Heart right ventricle (tissue), 16 donors: ENCODE measurements at regions not wholly inside any gene's neighbourhood (a gene's known extent, or its start where the extent isn't known, plus 50 kb on each side); places are given as distances from the start of the nearest gene placed in this dataset.
"Not testable (repeated sequence)": the region's sequence is repeated elsewhere in the genome, so short reads cannot be mapped to it uniquely, and the experiment has no call there.

Source experiments
- ATAC-seq, 8 donors: fragments of 200-7000 bp; cut with Tn5 transposase; one replicate each; pipeline ENCODE4 v1.9.1; 2020; ENCODE audit warnings: mild to moderate bottlenecking in 8 of 8, moderate library complexity in 8 of 8, moderate number of reproducible peaks in 1 of 8
- DNase-seq, 2 donors: peaks; one replicate each; pipeline ENCODE4 v3.0.0-alpha.2; 2020
- H3K27ac ChIP-seq, 10 donors: fragments of 200-600 bp; sonication (generic) in 2 of 10; one replicate each; pipeline versions ENCODE4 v1.5.0 to v1.8.0; 2020 to 2022; ENCODE audit warnings: mild to moderate bottlenecking in 3 of 10
- H3K27me3 ChIP-seq, 7 donors: fragments of 200-600 bp; one replicate each; pipeline ENCODE4 v1.8.0; 2021 to 2022; ENCODE audit warnings: mild to moderate bottlenecking in 2 of 7
- H3K36me3 ChIP-seq, 9 donors: fragments of 200-600 bp; sonication (generic) in 1 of 9; one replicate each; pipeline versions ENCODE4 v1.5.0 to v1.8.0; 2020 to 2022; ENCODE audit warnings: mild to moderate bottlenecking in 2 of 9
- H3K4me1 ChIP-seq, 9 donors: fragments of 200-600 bp; sonication (generic) in 1 of 9; one replicate each; pipeline versions ENCODE4 v1.5.0 to v1.8.0; 2020 to 2022; ENCODE audit warnings: mild to moderate bottlenecking in 4 of 9
- H3K4me3 ChIP-seq, 10 donors: fragments of 200-600 bp; sonication (generic) in 2 of 10; one replicate each; pipeline versions ENCODE4 v1.5.0 to v1.8.0; 2020 to 2022; ENCODE audit warnings: mild to moderate bottlenecking in 7 of 10, moderate library complexity in 2 of 10
- H3K9me3 ChIP-seq, 11 donors: fragments of 200-600 bp in 10 of 11; sonication (generic) in 2 of 11; one replicate each; pipeline versions ENCODE4 v1.5.0 to v1.8.0; 2013 to 2022; ENCODE audit warnings: mild to moderate bottlenecking in 2 of 11, control low read depth in 1 of 11, moderate library complexity in 1 of 11
- CTCF ChIP-seq, 9 donors: fragments of 200-600 bp; sonication (generic) in 2 of 9; IDR thresholded peaks; one replicate each; pipeline versions ENCODE4 v1.5.0 to v1.8.0; 2021 to 2022; ENCODE audit warnings: antibody characterized with exemption in 9 of 9, mild to moderate bottlenecking in 5 of 9, moderate library complexity in 1 of 9
- WGBS, 2 donors: extraction: QIAGEN DNeasy Blood & Tissue Kit; methylation state at CpG; one replicate each; pipeline ENCODE4 v1.1.7; 2013; ENCODE audit warnings: inconsistent platforms in 1 of 2; 5-methylcytosine and 5-hydroxymethylcytosine counted together
- intact Hi-C, 10 donors: fragments of 100-400 bp; cut with DNase I; formaldehyde crosslinking; loops; one replicate each; pipeline versions ENCODE4 v1.11.1 to v1.14.2; 2022
- donor health status: Arrhythmogenic right ventricular cardiomyopathy.
- donor health status: ischemic (EF 13 %, LVEDD 7.1; RV severe dilation, severe dysfunction).
- donor health status: healthy with polysubstance abuse.
- donor health status: DM: no; HTN: yes; CAD: no.
- donor health status: DM: no; HTN: no; CAD: no.
- donor health status: ischemic (EF 25% LVEDD 6.9; RV normal size, moderate dysfunction).
- donor health status: ischemic (EF 25% LVEDD 5.7; RV mildly dilated, moderate dysfunction).
- donor health status: healthy.
- donor health status: DM: yes; HTN: yes; CAD: no.
- donor health status: Ischemic cardiomyopathy.
- donor health status: ischemic (EF 35%, LVEDD 5.7; RV mildly dilated, moderate dysfunction).
- donor health status: nonischemic (EF 11% LVEDD 7.7; RV severe dilation, severe dysfunction).
- donor health status: DM: yes; HTN: yes; CAD: no.
- donor health status: PGD.
- donor health status: ischemic (EF 29% LVEDD 5.4; RV normal size, mild dysfunction).
- donor health status: nonischemic (EF 23%, LVEDD 6.1; RV moderate dilation, normal function).

- 80 to 90% methylated on average over 1 of the region's 1 CpG for WGBS, 2 donors
- intact Hi-C loops, H3K4me3 ChIP-seq: not testable (repeated sequence)
Measured at GRCh38 chr5:99400571-99400970, 471.8 kb upstream of the CHD1 start.

GRCh38 chr5:99398976-99399375, 470.2 kb upstream of the CHD1 start:
- intact Hi-C loops: no loop called here
- Histone ChIP-seq H3K9me3 (peaks cover 0 to 13% (median 8%) of the 10 kb centered on the region in 11 donors), H3K4me1 (no peaks in the 10 kb centered on the region), H3K27ac (no peak overlapping the region), H3K4me3 (no peak overlapping the region), H3K36me3 (no peaks in the 10 kb centered on the region), H3K27me3 (no peaks in the 10 kb centered on the region)
- ATAC-seq: no peak
- TF ChIP-seq CTCF (IDR thresholded peaks at IDR 0.05): no peak
- no peak for DNase-seq

More at GRCh38 chr5:99400571-99400970, 471.8 kb upstream of the CHD1 start:
- not testable (repeated sequence) for H3K9me3 ChIP-seq, H3K4me1 ChIP-seq, H3K36me3 ChIP-seq, ATAC-seq, H3K27me3 ChIP-seq, DNase-seq, H3K27ac ChIP-seq

DNA sequence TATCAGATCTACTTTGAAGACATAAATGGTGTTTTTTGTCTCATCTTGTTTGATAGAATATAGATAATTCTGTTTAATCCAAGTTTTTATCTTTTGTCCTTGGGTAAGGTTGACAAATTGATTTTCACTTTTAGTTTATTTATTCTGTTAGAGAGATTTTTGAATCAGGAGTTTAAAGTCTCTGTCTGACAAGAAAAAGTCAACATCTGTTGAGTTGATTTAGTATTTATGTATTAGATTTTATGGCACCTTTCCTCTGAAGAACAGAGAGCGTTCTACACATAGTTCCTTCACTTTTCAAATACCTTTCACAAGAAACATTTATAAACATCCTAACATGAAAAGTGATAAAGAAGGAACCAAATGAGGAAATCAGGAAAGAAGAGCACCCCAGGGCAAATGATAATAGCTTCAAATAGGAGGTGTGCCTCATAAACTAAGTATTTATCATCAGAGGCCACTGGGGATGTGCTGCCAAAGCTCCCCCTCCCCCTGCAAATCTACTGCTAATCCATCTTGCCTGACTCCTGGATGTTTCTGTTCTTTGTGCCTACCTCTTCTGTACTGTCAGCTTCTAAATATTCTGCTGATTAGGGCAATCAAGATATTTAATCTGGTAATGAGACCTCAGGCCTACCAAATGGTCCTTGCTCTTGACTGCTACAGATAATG, 457.7 kb upstream of the CHD1 start:
- no peak for TF ChIP-seq CTCF (IDR thresholded peaks at IDR 0.05)
- no peaks in the 10 kb centered on the region for H3K27me3 ChIP-seq
- no peaks in the 10 kb centered on the region for H3K4me1 ChIP-seq
- DNase-seq (no peak), ATAC-seq (no peak)
- H3K9me3 ChIP-seq: peaks cover 0 to 32% (median 10%) of the 10 kb centered on the region in 11 donors
- no peak overlapping the region for H3K4me3 ChIP-seq
- no peaks in the 10 kb centered on the region for H3K36me3 ChIP-seq
- no peak overlapping the region for H3K27ac ChIP-seq
- WGBS, 2 donors: 68 to 79% methylated on average over 1 of the region's 1 CpG
- intact Hi-C loops: no loop called here

- no peak for ATAC-seq
- H3K27ac ChIP-seq: no peak overlapping the region
- H3K9me3 ChIP-seq: peaks cover 0 to 22% (median 10%) of the 10 kb centered on the region in 11 donors
- no peak for TF ChIP-seq CTCF (IDR thresholded peaks at IDR 0.05)
- H3K4me3 ChIP-seq: no peak overlapping the region
- H3K4me1 ChIP-seq: no peaks in the 10 kb centered on the region
- no peak for DNase-seq
- intact Hi-C loops: no loop called here
- no peaks in the 10 kb centered on the region for H3K36me3 ChIP-seq
- no peaks in the 10 kb centered on the region for H3K27me3 ChIP-seq
- WGBS, 2 donors: 65 to 66% methylated on average over 4 of the region's 4 CpGs
Measured at GRCh38 chr5:99379187-99379586, 450.4 kb upstream of the CHD1 start.

GRCh38 chr5:99378443-99378842, 449.6 kb upstream of the CHD1 start:
- Histone ChIP-seq H3K4me3 (no peak overlapping the region), H3K4me1 (no peaks in the 10 kb centered on the region), H3K9me3 (peaks cover 0 to 15% (median 6%) of the 10 kb centered on the region in 11 donors), H3K27ac (no peak overlapping the region), H3K27me3 (no peaks in the 10 kb centered on the region), H3K36me3 (no peaks in the 10 kb centered on the region)
- ATAC-seq (no peak), DNase-seq (no peak)
- TF ChIP-seq CTCF (IDR thresholded peaks at IDR 0.05): no peak
- intact Hi-C loops: no loop called here
- WGBS, 2 donors: 40 to 43% methylated on average over 2 of the region's 2 CpGs
